ENCODE measurements at regions not wholly inside any gene's neighbourhood (a gene's known extent, or its start where the extent isn't known, plus 50 kb on each side); places are given as distances from the start of the nearest gene placed in this dataset.

DNA sequence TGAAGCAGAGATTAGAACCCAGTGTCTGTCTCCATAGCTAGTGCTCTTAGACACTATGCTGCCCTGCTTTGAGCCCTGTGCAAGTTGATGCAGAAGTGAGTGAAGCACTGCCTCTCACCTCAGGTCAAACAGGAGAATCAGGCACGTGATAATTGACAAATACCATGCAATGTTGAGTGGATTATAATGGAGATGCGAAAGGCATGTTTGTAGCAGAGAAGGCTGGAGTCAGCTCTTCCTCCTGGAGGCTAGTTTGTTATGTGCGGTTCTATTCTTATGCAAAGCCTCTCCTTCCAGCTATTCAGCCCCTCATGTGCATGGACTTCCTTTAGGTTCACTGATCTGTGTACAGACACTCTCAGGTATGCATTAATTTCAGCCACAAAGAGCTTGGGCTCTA, 108.5 kb downstream of the MANEA start:
- Histone ChIP-seq H3K4me2 (ENCODE audit: low read depth, low read length) (no peak overlapping the region), H3K27me3 (ENCODE audit: control insufficient read depth in 1 of 2, insufficient read depth in 2 of 2, low read length in 2 of 2) (no peaks in the 10 kb centered on the region), H3K9ac (ENCODE audit: insufficient read depth, low read depth, low read length) (no peak overlapping the region), H3K9me3 (ENCODE audit: low read length) (no peaks in the 10 kb centered on the region), H3K36me3 (replicated peaks in 1 of 2; ENCODE audit: control insufficient read depth in 1 of 2, insufficient read depth in 2 of 2, low read length in 2 of 2) (no peaks in the 10 kb centered on the region), H4K20me1 (ENCODE audit: insufficient read depth, low read length) (no peaks in the 10 kb centered on the region), H3K79me2 (ENCODE audit: insufficient read depth, low read length) (no peaks in the 10 kb centered on the region), H3K27ac (ENCODE audit: extremely low read length, insufficient read depth, low read length) (no peak overlapping the region), H2AFZ (ENCODE audit: low read length) (no peak overlapping the region), H3K4me3 (replicated peaks in 1 of 3; ENCODE audit: insufficient read depth in 1 of 3, low read depth in 2 of 3, low read length in 3 of 3) (no peak overlapping the region), H3K4me1 (ENCODE audit: insufficient read depth, low read length) (no peaks in the 10 kb centered on the region)
- ATAC-seq (no peak), FAIRE-seq (no peak), DNase-seq (ENCODE audit: low spot score) (no peak)
- ChIA-PET CTCF (ENCODE audit: low intra/inter-chr PET ratio, low total read pairs) (no interaction called here), POLR2A (no interaction called here)
- intact Hi-C loops (cut with micrococcal nuclease; ENCODE audit: unreplicated experiment) = no loop called here
- 37% methylated on average over 3 of the region's 3 CpGs for WGBS (ENCODE audit: low lambda C conversion rate)
- in situ Hi-C loops (cut with HindIII; ENCODE audit: extremely low pct_ligation_motif_present, low pct_unique_long_range_greater_than_20kb) = no loop called here
- BruUV-seq (replicated peaks) = no TSS peak
- TF ChIP-seq, protein P1, sequence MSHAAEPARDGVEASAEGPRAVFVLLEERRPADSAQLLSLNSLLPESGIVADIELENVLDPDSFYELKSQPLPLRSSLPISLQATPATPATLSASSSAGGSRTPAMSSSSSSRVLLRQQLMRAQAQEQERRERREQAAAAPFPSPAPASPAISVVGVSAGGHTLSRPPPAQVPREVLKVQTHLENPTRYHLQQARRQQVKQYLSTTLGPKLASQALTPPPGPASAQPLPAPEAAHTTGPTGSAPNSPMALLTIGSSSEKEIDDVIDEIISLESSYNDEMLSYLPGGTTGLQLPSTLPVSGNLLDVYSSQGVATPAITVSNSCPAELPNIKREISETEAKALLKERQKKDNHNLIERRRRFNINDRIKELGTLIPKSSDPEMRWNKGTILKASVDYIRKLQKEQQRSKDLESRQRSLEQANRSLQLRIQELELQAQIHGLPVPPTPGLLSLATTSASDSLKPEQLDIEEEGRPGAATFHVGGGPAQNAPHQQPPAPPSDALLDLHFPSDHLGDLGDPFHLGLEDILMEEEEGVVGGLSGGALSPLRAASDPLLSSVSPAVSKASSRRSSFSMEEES (CRISPR knock-in tag; IDR thresholded peaks at IDR 0.05) = no peak
- no peak for TF ChIP-seq ZNF614 (CRISPR knock-in tag; IDR thresholded peaks at IDR 0.05; ENCODE audit: borderline replicate concordance)
- no peak for TF ChIP-seq ZNF703 (CRISPR knock-in tag; IDR thresholded peaks at IDR 0.05; ENCODE audit: borderline replicate concordance)
- no peak for TF ChIP-seq ZNF629 (CRISPR knock-in tag; conservative IDR thresholded peaks at IDR 0.05)
- no peak for TF ChIP-seq GABPB1 (CRISPR knock-in tag; IDR thresholded peaks at IDR 0.05)
- no peak for TF ChIP-seq FOXK1 (CRISPR knock-in tag; IDR thresholded peaks at IDR 0.05; ENCODE audit: borderline replicate concordance, low read depth)
- TF ChIP-seq, protein P2, sequence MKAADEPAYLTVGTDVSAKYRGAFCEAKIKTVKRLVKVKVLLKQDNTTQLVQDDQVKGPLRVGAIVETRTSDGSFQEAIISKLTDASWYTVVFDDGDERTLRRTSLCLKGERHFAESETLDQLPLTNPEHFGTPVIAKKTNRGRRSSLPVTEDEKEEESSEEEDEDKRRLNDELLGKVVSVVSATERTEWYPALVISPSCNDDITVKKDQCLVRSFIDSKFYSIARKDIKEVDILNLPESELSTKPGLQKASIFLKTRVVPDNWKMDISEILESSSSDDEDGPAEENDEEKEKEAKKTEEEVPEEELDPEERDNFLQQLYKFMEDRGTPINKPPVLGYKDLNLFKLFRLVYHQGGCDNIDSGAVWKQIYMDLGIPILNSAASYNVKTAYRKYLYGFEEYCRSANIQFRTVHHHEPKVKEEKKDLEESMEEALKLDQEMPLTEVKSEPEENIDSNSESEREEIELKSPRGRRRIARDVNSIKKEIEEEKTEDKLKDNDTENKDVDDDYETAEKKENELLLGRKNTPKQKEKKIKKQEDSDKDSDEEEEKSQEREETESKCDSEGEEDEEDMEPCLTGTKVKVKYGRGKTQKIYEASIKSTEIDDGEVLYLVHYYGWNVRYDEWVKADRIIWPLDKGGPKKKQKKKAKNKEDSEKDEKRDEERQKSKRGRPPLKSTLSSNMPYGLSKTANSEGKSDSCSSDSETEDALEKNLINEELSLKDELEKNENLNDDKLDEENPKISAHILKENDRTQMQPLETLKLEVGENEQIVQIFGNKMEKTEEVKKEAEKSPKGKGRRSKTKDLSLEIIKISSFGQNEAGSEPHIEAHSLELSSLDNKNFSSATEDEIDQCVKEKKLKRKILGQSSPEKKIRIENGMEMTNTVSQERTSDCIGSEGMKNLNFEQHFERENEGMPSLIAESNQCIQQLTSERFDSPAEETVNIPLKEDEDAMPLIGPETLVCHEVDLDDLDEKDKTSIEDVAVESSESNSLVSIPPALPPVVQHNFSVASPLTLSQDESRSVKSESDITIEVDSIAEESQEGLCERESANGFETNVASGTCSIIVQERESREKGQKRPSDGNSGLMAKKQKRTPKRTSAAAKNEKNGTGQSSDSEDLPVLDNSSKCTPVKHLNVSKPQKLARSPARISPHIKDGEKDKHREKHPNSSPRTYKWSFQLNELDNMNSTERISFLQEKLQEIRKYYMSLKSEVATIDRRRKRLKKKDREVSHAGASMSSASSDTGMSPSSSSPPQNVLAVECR (CRISPR knock-in tag; IDR thresholded peaks at IDR 0.05; ENCODE audit: borderline replicate concordance) = no peak
- TF ChIP-seq U2AF1 (optimal IDR thresholded peaks at IDR 0.05; ENCODE audit: low read depth, low read length) = no peak
- TF ChIP-seq ZFP41 (CRISPR knock-in tag; IDR thresholded peaks at IDR 0.05; ENCODE audit: borderline replicate concordance) = no peak
- TF ChIP-seq JARID2 (CRISPR knock-in tag; IDR thresholded peaks at IDR 0.05; ENCODE audit: insufficient replicate concordance) = no peak
- no peak for TF ChIP-seq ZNF430 (CRISPR knock-in tag; IDR thresholded peaks at IDR 0.05)
- no peak for TF ChIP-seq SOX13 (IDR thresholded peaks at IDR 0.05)
- TF ChIP-seq SOX13 (CRISPR knock-in tag; conservative IDR thresholded peaks at IDR 0.05 in 1 of 2, IDR thresholded peaks at IDR 0.05 in 1 of 2) = no peak
- no peak for TF ChIP-seq NR3C1 (CRISPR knock-in tag; IDR thresholded peaks at IDR 0.05)
- TF ChIP-seq, protein P3, sequence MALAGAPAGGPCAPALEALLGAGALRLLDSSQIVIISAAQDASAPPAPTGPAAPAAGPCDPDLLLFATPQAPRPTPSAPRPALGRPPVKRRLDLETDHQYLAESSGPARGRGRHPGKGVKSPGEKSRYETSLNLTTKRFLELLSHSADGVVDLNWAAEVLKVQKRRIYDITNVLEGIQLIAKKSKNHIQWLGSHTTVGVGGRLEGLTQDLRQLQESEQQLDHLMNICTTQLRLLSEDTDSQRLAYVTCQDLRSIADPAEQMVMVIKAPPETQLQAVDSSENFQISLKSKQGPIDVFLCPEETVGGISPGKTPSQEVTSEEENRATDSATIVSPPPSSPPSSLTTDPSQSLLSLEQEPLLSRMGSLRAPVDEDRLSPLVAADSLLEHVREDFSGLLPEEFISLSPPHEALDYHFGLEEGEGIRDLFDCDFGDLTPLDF (CRISPR knock-in tag; IDR thresholded peaks at IDR 0.05) = no peak
- TF ChIP-seq HNF4A (CRISPR knock-in tag; IDR thresholded peaks at IDR 0.05) = no peak
- TF ChIP-seq, protein P4, sequence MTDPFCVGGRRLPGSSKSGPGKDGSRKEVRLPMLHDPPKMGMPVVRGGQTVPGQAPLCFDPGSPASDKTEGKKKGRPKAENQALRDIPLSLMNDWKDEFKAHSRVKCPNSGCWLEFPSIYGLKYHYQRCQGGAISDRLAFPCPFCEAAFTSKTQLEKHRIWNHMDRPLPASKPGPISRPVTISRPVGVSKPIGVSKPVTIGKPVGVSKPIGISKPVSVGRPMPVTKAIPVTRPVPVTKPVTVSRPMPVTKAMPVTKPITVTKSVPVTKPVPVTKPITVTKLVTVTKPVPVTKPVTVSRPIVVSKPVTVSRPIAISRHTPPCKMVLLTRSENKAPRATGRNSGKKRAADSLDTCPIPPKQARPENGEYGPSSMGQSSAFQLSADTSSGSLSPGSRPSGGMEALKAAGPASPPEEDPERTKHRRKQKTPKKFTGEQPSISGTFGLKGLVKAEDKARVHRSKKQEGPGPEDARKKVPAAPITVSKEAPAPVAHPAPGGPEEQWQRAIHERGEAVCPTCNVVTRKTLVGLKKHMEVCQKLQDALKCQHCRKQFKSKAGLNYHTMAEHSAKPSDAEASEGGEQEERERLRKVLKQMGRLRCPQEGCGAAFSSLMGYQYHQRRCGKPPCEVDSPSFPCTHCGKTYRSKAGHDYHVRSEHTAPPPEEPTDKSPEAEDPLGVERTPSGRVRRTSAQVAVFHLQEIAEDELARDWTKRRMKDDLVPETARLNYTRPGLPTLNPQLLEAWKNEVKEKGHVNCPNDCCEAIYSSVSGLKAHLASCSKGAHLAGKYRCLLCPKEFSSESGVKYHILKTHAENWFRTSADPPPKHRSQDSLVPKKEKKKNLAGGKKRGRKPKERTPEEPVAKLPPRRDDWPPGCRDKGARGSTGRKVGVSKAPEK (CRISPR knock-in tag; IDR thresholded peaks at IDR 0.05; ENCODE audit: borderline replicate concordance) = no peak

Measured in HepG2 (cell line).